Spleen (tissue), 11 donors: ENCODE measurements at regions not wholly inside any gene's neighbourhood (a gene's known extent, or its start where the extent isn't known, plus 50 kb on each side); places are given as distances from the start of the nearest gene placed in this dataset.

ENCODE experiments used
- DNase-seq: peaks from one replicate; pipeline ENCODE4 v3.0.0-alpha.2; 2020
- H3K27ac ChIP-seq, 8 donors: fragments of 200-600 bp; sonication (generic) in 7 of 8; 1 replicate in 4 of 8; 2 replicates in 4 of 8; pipeline versions ENCODE4 v1.5.0 to v1.8.0; 2016 to 2021; ENCODE audit warnings: inconsistent platforms in 4 of 8, mild to moderate bottlenecking in 4 of 8, moderate library complexity in 1 of 8
- H3K27me3 ChIP-seq, 7 donors: fragments of 200-600 bp; sonication (generic) in 6 of 7; replicated peaks in 1 of 7; 1 replicate in 4 of 7; 2 replicates in 3 of 7; pipeline versions ENCODE4 v1.5.0 to v1.8.0; 2016 to 2021; ENCODE audit warnings: inconsistent platforms in 3 of 7, mild to moderate bottlenecking in 1 of 7
- H3K36me3 ChIP-seq, 6 donors: fragments of 200-600 bp; sonication (generic) in 5 of 6; 1 replicate in 4 of 6; 2 replicates in 2 of 6; pipeline versions ENCODE4 v1.5.0 to v1.8.0; 2016 to 2021; ENCODE audit warnings: inconsistent platforms in 2 of 6
- H3K4me1 ChIP-seq, 6 donors: fragments of 200-600 bp; sonication (generic) in 5 of 6; 1 replicate in 3 of 6; 2 replicates in 3 of 6; pipeline versions ENCODE4 v1.5.0 to v1.8.0; 2016 to 2021; ENCODE audit warnings: inconsistent platforms in 3 of 6
- H3K4me3 ChIP-seq, 8 donors: fragments of 200-600 bp; sonication (generic) in 7 of 8; 1 replicate in 4 of 8; 2 replicates in 4 of 8; pipeline versions ENCODE4 v1.5.0 to v1.8.0; 2016 to 2021; ENCODE audit warnings: inconsistent platforms in 4 of 8, mild to moderate bottlenecking in 4 of 8, moderate library complexity in 2 of 8
- H3K9me3 ChIP-seq, 8 donors: fragments of 200-600 bp; sonication (generic) in 7 of 8; 1 replicate in 4 of 8; 2 replicates in 4 of 8; pipeline versions ENCODE4 v1.5.0 to v1.8.0; 2016 to 2021; ENCODE audit warnings: inconsistent platforms in 4 of 8
- POLR2A ChIP-seq, 3 donors: fragments of 450-650 bp; IDR thresholded peaks; one replicate each; pipeline ENCODE4 v1.5.1; 2017; ENCODE audit warnings: antibody characterized with exemption in 3 of 3, mild to moderate bottlenecking in 1 of 3
- POLR2AphosphoS5 ChIP-seq, 3 donors: sonication (generic); formaldehyde crosslinking; IDR thresholded peaks; one replicate each; pipeline ENCODE4 v1.5.1; 2017; ENCODE audit warnings: antibody characterized with exemption in 3 of 3
- WGBS, 5 donors: extraction: QIAGEN DNeasy Blood & Tissue Kit in 3 of 5; methylation state at CpG; one replicate each; pipeline versions ENCODE4 v1.1.5 to v1.1.7; 2013 to 2018; 5-methylcytosine and 5-hydroxymethylcytosine counted together
- intact Hi-C: fragments of 100-400 bp; cut with DNase I; formaldehyde crosslinking; loops from one replicate; pipeline ENCODE4 v1.15.0; 2023; ENCODE audit warnings: low total_unique reads
- TF ChIP-seq, protein P1 (sequence below), 11 experiments: fragments of 200-600 bp in 7 of 11; fragments of 450-650 bp in 4 of 11; sonication (generic) in 4 of 11; IDR thresholded peaks in 8 of 11; conservative IDR thresholded peaks in 3 of 11; 1 replicate in 7 of 11; 2 replicates in 4 of 11; pipeline versions ENCODE4 v1.4.0 to v1.8.0; 2016 to 2021; ENCODE audit warnings: antibody characterized with exemption in 11 of 11, inconsistent platforms in 4 of 11, mild to moderate bottlenecking in 1 of 11
- donor health status: healthy with polysubstance abuse.
- donor health status: DM: no; HTN: no; CAD: no; lungs with moderate emphysema.
- donor health status: DM: no; HTN: no; CAD: no.
- donor health status: Bipolar disorder and iron deficiency.
- donor health status: healthy.
- donor health status: DM: no; HTN: no; CAD: no.
- donor health status: DM: yes; HTN: yes; CAD: no.

DNA sequence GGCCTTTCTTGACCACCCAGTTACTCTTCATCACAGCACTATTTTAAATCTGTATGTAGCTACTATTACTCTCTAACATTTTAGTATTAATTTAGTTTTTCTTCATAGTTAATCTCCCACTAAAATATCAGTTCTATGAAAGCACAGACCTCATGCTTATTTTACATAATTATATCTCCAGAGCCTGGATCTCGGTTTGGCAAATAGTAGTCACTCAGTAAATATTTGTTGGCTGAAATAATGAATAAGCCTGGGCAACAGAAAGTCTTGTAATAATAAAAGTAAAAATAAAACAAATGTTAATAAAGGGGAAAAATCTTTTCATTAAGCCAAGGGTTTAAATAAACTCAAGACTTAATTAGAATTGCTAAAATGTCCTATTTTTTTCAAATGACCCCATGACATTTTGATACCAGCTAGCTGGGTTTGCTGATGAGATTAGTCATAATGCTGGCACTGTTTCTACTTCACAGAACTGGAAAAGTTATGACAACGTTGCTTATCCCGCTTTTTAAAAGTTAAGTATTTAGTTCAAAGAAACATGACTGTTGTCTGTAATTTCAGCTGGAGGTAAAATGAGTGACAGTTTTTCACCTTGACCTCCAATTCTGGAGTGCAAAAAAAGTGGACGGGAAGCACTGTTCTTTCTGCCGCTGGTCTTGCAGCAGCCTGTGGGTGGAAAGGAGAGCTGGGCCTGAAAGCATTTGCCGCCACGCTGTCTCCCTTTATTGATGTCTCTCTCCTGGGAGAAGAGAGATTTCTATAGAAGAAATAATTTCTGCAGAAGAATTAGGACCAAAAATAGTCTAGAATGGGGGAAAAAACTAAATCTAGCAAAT, 85.2 kb upstream of the SPATA13 start:
- 47 to 86% (median 76%) methylated on average over 7 of the region's 7 CpGs for WGBS, 5 donors
- H3K36me3 ChIP-seq, result no peaks in the 10 kb centered on the region
- no peak for DNase-seq
- peaks cover 8 to 22% (median 15%) of the 10 kb centered on the region in 6 donors for H3K4me1 ChIP-seq
- no peak overlapping the region for H3K27ac ChIP-seq
- intact Hi-C loops, result no loop called here
- no peak overlapping the region for H3K4me3 ChIP-seq
- H3K27me3 ChIP-seq, result no peaks in the 10 kb centered on the region
- H3K9me3 ChIP-seq, result no peaks in the 10 kb centered on the region
- TF ChIP-seq POLR2A (IDR thresholded peaks at IDR 0.05), result no peak
- TF ChIP-seq POLR2AphosphoS5 (IDR thresholded peaks at IDR 0.05), result no peak
- TF ChIP-seq, protein P1, sequence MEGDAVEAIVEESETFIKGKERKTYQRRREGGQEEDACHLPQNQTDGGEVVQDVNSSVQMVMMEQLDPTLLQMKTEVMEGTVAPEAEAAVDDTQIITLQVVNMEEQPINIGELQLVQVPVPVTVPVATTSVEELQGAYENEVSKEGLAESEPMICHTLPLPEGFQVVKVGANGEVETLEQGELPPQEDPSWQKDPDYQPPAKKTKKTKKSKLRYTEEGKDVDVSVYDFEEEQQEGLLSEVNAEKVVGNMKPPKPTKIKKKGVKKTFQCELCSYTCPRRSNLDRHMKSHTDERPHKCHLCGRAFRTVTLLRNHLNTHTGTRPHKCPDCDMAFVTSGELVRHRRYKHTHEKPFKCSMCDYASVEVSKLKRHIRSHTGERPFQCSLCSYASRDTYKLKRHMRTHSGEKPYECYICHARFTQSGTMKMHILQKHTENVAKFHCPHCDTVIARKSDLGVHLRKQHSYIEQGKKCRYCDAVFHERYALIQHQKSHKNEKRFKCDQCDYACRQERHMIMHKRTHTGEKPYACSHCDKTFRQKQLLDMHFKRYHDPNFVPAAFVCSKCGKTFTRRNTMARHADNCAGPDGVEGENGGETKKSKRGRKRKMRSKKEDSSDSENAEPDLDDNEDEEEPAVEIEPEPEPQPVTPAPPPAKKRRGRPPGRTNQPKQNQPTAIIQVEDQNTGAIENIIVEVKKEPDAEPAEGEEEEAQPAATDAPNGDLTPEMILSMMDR (IDR thresholded peaks at IDR 0.05 in 8 of 11, conservative IDR thresholded peaks at IDR 0.05 in 3 of 11), result no peak

DNA sequence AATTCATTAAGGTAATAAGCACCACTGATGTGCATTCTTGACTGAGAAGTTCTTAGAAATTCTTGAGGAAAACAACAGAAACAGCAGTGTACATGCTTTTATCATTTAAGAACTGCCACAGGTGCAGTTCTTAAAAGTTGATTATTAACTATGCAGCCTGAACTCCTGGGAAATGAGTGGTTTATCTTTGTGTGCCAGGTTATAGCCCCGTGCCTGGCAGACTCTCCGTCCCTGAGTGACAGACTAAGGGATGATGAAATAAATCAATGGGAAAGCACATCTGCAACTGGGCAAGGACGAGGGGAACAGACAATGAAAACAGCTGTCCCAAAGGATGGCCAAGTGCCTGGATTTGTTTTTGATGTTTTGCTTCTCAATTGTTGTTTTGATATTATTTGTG, 84.4 kb upstream of the SPATA13 start:
- intact Hi-C loops, result no loop called here
- no peak overlapping the region for H3K4me3 ChIP-seq
- TF ChIP-seq, protein P1 (IDR thresholded peaks at IDR 0.05 in 8 of 11, conservative IDR thresholded peaks at IDR 0.05 in 3 of 11), result no peak
- no peaks in the 10 kb centered on the region for H3K27me3 ChIP-seq
- H3K9me3 ChIP-seq, result no peaks in the 10 kb centered on the region
- H3K4me1 ChIP-seq, result peaks cover 8 to 22% (median 15%) of the 10 kb centered on the region in 6 donors
- no peak overlapping the region for H3K27ac ChIP-seq
- 35 to 72% (median 58%) methylated on average over 3 of the region's 3 CpGs for WGBS, 5 donors
- no peaks in the 10 kb centered on the region for H3K36me3 ChIP-seq
- DNase-seq, result no peak

DNA sequence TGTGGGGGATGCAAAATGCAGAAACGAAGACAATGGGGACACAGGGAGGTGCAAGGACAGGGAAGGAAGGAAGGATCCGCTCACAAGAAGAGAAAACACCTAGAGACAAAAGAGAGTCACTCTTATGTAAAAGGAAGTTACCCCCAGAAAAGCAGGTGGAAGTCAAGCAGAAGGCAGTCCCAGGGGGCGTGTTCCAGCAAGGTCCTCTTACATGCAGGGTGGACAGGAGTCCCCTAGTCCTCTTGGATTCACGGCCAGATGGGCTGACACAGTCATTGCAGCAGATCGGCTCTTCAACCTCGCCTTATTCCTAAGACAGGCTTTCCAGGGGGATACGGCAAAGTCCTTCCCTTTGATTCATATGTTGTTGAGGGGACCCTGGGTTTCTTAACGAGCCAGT, 83.9 kb upstream of the SPATA13 start:
- Histone ChIP-seq H3K9me3 (no peaks in the 10 kb centered on the region), H3K27ac (no peak overlapping the region), H3K36me3 (no peaks in the 10 kb centered on the region), H3K4me1 (peaks cover 8 to 22% (median 17%) of the 10 kb centered on the region in 6 donors), H3K27me3 (no peaks in the 10 kb centered on the region), H3K4me3 (no peak overlapping the region)
- intact Hi-C loops, result no loop called here
- 78 to 80% (median 79%) methylated on average over 8 of the region's 8 CpGs for WGBS, 5 donors
- no peak for DNase-seq
- TF ChIP-seq POLR2A (IDR thresholded peaks at IDR 0.05), result no peak
- TF ChIP-seq, protein P1 (IDR thresholded peaks at IDR 0.05 in 8 of 11, conservative IDR thresholded peaks at IDR 0.05 in 3 of 11), result no peak
- TF ChIP-seq POLR2AphosphoS5 (IDR thresholded peaks at IDR 0.05), result no peak

DNA sequence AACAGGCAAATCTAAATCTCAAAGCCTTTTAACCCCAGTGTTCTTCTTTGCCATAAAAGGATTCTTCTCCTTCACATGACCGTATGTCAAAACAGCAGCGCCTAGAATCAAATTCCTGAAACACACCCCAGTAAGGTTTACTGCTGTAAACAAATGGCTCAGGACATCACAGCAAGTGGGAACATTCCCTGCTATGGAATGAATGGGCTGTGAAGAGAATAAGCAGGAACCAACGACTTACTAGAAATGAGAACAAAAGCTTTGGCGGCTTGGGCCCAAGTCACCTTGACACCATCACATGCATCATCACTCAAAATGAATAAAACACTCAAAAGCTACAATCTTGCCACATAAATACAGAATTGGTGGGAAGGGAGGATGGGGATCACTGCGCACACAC, 80.4 kb upstream of the SPATA13 start:
- Histone ChIP-seq H3K4me1 (peaks cover 3 to 15% (median 10%) of the 10 kb centered on the region in 6 donors), H3K36me3 (no peaks in the 10 kb centered on the region), H3K9me3 (no peaks in the 10 kb centered on the region), H3K27ac (no peak overlapping the region), H3K27me3 (no peaks in the 10 kb centered on the region), H3K4me3 (no peak overlapping the region)
- intact Hi-C loops, result no loop called here
- 79 to 87% (median 86%) methylated on average over 5 of the region's 5 CpGs for WGBS, 5 donors
- no peak for DNase-seq
- TF ChIP-seq POLR2A (IDR thresholded peaks at IDR 0.05) (no peak), POLR2AphosphoS5 (IDR thresholded peaks at IDR 0.05) (no peak)
- TF ChIP-seq, protein P1 (IDR thresholded peaks at IDR 0.05 in 8 of 11, conservative IDR thresholded peaks at IDR 0.05 in 3 of 11), result no peak
